ENCODE measurements at regions not wholly inside any gene's neighbourhood (a gene's known extent, or its start where the extent isn't known, plus 50 kb on each side); places are given as distances from the start of the nearest gene placed in this dataset.

- H3K4me3 Mint-ChIP-seq = no peak overlapping the region
- H3K27me3 ChIP-seq = no peaks in the 10 kb centered on the region
- H3K9me3 ChIP-seq (ENCODE audit: low read depth) = no peaks in the 10 kb centered on the region
- H3K79me2 ChIP-seq (ENCODE audit: low read depth) = no peaks in the 10 kb centered on the region
- no peak overlapping the region for H3K4me2 ChIP-seq
- H4K20me1 ChIP-seq (ENCODE audit: low read depth) = no peaks in the 10 kb centered on the region
- no peak overlapping the region for H3K27ac Mint-ChIP-seq
- no peak overlapping the region for H3K4me3 ChIP-seq
- H3K27me3 Mint-ChIP-seq (ENCODE audit: insufficient read depth, low read depth) = no peaks in the 10 kb centered on the region
- peak overlapping the region; percentile 68 for H2AFZ ChIP-seq (replicated peaks)
- H3F3A ChIP-seq (ENCODE audit: low read depth) = no peaks in the 10 kb centered on the region
- H3K27ac ChIP-seq = no peak overlapping the region
- TF ChIP-seq EZH2phosphoT487 (IDR thresholded peaks at IDR 0.05) (no peak), EZH2 (IDR thresholded peaks at IDR 0.05) (no peak)
- TF ChIP-seq, protein P1, sequence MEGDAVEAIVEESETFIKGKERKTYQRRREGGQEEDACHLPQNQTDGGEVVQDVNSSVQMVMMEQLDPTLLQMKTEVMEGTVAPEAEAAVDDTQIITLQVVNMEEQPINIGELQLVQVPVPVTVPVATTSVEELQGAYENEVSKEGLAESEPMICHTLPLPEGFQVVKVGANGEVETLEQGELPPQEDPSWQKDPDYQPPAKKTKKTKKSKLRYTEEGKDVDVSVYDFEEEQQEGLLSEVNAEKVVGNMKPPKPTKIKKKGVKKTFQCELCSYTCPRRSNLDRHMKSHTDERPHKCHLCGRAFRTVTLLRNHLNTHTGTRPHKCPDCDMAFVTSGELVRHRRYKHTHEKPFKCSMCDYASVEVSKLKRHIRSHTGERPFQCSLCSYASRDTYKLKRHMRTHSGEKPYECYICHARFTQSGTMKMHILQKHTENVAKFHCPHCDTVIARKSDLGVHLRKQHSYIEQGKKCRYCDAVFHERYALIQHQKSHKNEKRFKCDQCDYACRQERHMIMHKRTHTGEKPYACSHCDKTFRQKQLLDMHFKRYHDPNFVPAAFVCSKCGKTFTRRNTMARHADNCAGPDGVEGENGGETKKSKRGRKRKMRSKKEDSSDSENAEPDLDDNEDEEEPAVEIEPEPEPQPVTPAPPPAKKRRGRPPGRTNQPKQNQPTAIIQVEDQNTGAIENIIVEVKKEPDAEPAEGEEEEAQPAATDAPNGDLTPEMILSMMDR (IDR thresholded peaks at IDR 0.05) = peak; percentile 44
- H3K9ac ChIP-seq = no peak overlapping the region
- peak; percentile 26 for DNase-seq (ENCODE audit: low spot score)
- peaks cover 6% of the 10 kb centered on the region for H3K4me1 Mint-ChIP-seq
- H3K9me3 Mint-ChIP-seq = peaks cover 3% of the 10 kb centered on the region
- H3K4me1 ChIP-seq = no peaks in the 10 kb centered on the region
- H3K36me3 Mint-ChIP-seq = no peaks in the 10 kb centered on the region
- H3K36me3 ChIP-seq = no peaks in the 10 kb centered on the region
Observed at GRCh38 chr10:64376167-64376566, 855.0 kb downstream of the REEP3 start.

GRCh38 chr10:64379898-64380297, 858.7 kb downstream of the REEP3 start:
- DNase-seq (ENCODE audit: low spot score) = no peak
- no peaks in the 10 kb centered on the region for H3K4me1 ChIP-seq
- no peak overlapping the region for H3K27ac ChIP-seq
- no peaks in the 10 kb centered on the region for H3K27me3 Mint-ChIP-seq (ENCODE audit: insufficient read depth, low read depth)
- no peaks in the 10 kb centered on the region for H3K79me2 ChIP-seq (ENCODE audit: low read depth)
- no peaks in the 10 kb centered on the region for H3F3A ChIP-seq (ENCODE audit: low read depth)
- TF ChIP-seq EZH2 (IDR thresholded peaks at IDR 0.05) = no peak
- TF ChIP-seq, protein P1 (IDR thresholded peaks at IDR 0.05) = no peak
- no peak for TF ChIP-seq EZH2phosphoT487 (IDR thresholded peaks at IDR 0.05)
- H3K27ac Mint-ChIP-seq = no peak overlapping the region
- H3K36me3 ChIP-seq = no peaks in the 10 kb centered on the region
- no peaks in the 10 kb centered on the region for H3K36me3 Mint-ChIP-seq
- no peaks in the 10 kb centered on the region for H4K20me1 ChIP-seq (ENCODE audit: low read depth)
- no peak overlapping the region for H3K4me3 Mint-ChIP-seq
- H2AFZ ChIP-seq (replicated peaks) = no peak overlapping the region
- H3K9me3 Mint-ChIP-seq = peaks cover 3% of the 10 kb centered on the region
- no peaks in the 10 kb centered on the region for H3K9me3 ChIP-seq (ENCODE audit: low read depth)
- H3K4me2 ChIP-seq = no peak overlapping the region
- H3K27me3 ChIP-seq = no peaks in the 10 kb centered on the region
- H3K9ac ChIP-seq = no peak overlapping the region
- peaks cover 6% of the 10 kb centered on the region for H3K4me1 Mint-ChIP-seq
- no peak overlapping the region for H3K4me3 ChIP-seq

DNA sequence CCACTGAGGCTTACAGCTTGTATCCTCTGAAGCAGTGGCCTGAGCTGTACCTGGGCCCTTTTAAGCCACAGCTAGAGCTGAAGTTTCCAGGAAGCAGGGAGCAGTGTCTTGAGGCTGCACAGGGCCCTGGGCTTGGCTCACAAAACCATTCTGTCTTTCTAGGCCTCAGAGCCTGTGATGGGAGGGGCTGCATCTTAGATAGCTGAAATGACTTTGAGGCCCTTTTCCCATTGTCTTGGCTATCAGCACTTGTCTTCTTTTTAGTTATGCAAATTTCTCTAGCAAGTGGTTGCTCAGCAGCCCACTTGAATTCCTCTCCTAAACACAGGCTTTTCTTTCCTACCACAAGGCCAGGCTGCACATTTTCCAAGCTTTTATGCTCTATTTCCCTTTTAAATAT, 864.2 kb downstream of the REEP3 start:
- Histone ChIP-seq H3K4me3 (no peak overlapping the region), H2AFZ (replicated peaks) (no peak overlapping the region), H3K27ac (no peak overlapping the region)

More for the DNA sequence above, 864.2 kb downstream of the REEP3 start:
- Histone ChIP-seq H3K9me3 (ENCODE audit: low read depth) (no peaks in the 10 kb centered on the region), H3K4me2 (no peak overlapping the region), H3K79me2 (ENCODE audit: low read depth) (no peaks in the 10 kb centered on the region), H4K20me1 (ENCODE audit: low read depth) (no peaks in the 10 kb centered on the region), H3K36me3 (no peaks in the 10 kb centered on the region), H3F3A (ENCODE audit: low read depth) (no peaks in the 10 kb centered on the region), H3K9ac (no peak overlapping the region), H3K4me1 (no peaks in the 10 kb centered on the region), H3K27me3 (no peaks in the 10 kb centered on the region)
- Mint-ChIP-seq H3K9me3 (no peaks in the 10 kb centered on the region), H3K4me1 (peaks cover 3% of the 10 kb centered on the region), H3K36me3 (no peaks in the 10 kb centered on the region), H3K4me3 (no peak overlapping the region), H3K27ac (no peak overlapping the region), H3K27me3 (ENCODE audit: insufficient read depth, low read depth) (no peaks in the 10 kb centered on the region)
- TF ChIP-seq EZH2 (IDR thresholded peaks at IDR 0.05) (no peak), EZH2phosphoT487 (IDR thresholded peaks at IDR 0.05) (no peak)
- TF ChIP-seq, protein P1 (IDR thresholded peaks at IDR 0.05) = no peak
- no peak for DNase-seq (ENCODE audit: low spot score)

All from neural progenitor cell (in vitro differentiated cells).